ENCODE measurements at regions not wholly inside any gene's neighbourhood (a gene's known extent, or its start where the extent isn't known, plus 50 kb on each side); places are given as distances from the start of the nearest gene placed in this dataset.

- in situ Hi-C loops (cut with MboI; ENCODE audit: low sequenced_read_pairs in 4 of 4) (loop anchor here in 3 of 4 donors (5.0 to 25.0 kb wide), 4 partner anchors 342 to 1817 kb away; partner anchors contain the start of gene QKI (in 2 of the 3)), intact Hi-C loops (cut with DNase I; ENCODE audit: low total_unique reads) (no loop called here)
- Histone ChIP-seq H3K27me3 (no peaks in the 10 kb centered on the region), H3K9me3 (no peaks in the 10 kb centered on the region), H3K27ac (no peak overlapping the region), H3K4me3 (no peak overlapping the region), H3K36me3 (no peaks in the 10 kb centered on the region), H3K4me1 (peaks cover 13 to 18% of the 10 kb centered on the region in 2 donors)
- TF ChIP-seq POLR2A (IDR thresholded peaks at IDR 0.05) (no peak), CTCF (IDR thresholded peaks at IDR 0.05 in 4 of 5, conservative IDR thresholded peaks at IDR 0.05 in 1 of 5) (no peak)
- ATAC-seq (no peak), DNase-seq (no peak)
Observed at GRCh38 chr6:165229216-165229615, 80.2 kb downstream of the C6orf118 start.

GRCh38 chr6:165227644-165228329 is 81.6 kb downstream of the C6orf118 start:
- DNase-seq (no peak), ATAC-seq (peak in 1 of 2 donors; percentile 7)
- in situ Hi-C loops (cut with MboI; ENCODE audit: low sequenced_read_pairs in 4 of 4) (loop anchor here in 3 of 4 donors (5.0 to 25.0 kb wide), 4 partner anchors 340 to 1815 kb away; partner anchors contain the start of gene QKI (in 2 of the 3)), intact Hi-C loops (cut with DNase I; ENCODE audit: low total_unique reads) (no loop called here)
- Histone ChIP-seq H3K36me3 (no peaks in the 10 kb centered on the region), H3K27ac (no peak overlapping the region), H3K27me3 (no peaks in the 10 kb centered on the region), H3K9me3 (no peaks in the 10 kb centered on the region), H3K4me3 (no peak overlapping the region), H3K4me1 (peaks cover 13 to 18% of the 10 kb centered on the region in 2 donors)
- no peak for TF ChIP-seq CTCF (IDR thresholded peaks at IDR 0.05 in 4 of 5, conservative IDR thresholded peaks at IDR 0.05 in 1 of 5)
- TF ChIP-seq POLR2A (IDR thresholded peaks at IDR 0.05) = no peak

- DNase-seq (no peak), ATAC-seq (no peak)
- intact Hi-C loops (cut with DNase I; ENCODE audit: low total_unique reads) = no loop called here
- H3K4me1 ChIP-seq = peaks cover 0 to 4% of the 10 kb centered on the region in 2 donors
- TF ChIP-seq POLR2A (IDR thresholded peaks at IDR 0.05) (no peak), CTCF (IDR thresholded peaks at IDR 0.05 in 4 of 5, conservative IDR thresholded peaks at IDR 0.05 in 1 of 5) (no peak)
- in situ Hi-C loops (cut with MboI; ENCODE audit: low sequenced_read_pairs in 4 of 4) = no loop called here
- H3K4me3 ChIP-seq = no peak overlapping the region
- H3K9me3 ChIP-seq = no peaks in the 10 kb centered on the region
- no peaks in the 10 kb centered on the region for H3K27me3 ChIP-seq
- no peak overlapping the region for H3K27ac ChIP-seq
- H3K36me3 ChIP-seq = no peaks in the 10 kb centered on the region
Observed at GRCh38 chr6:165223736-165224135, 85.7 kb downstream of the C6orf118 start.

- Histone ChIP-seq H3K27me3 (no peaks in the 10 kb centered on the region), H3K4me1 (peaks cover 0 to 4% of the 10 kb centered on the region in 2 donors), H3K4me3 (no peak overlapping the region), H3K36me3 (no peaks in the 10 kb centered on the region), H3K9me3 (no peaks in the 10 kb centered on the region), H3K27ac (no peak overlapping the region)
- DNase-seq (no peak), ATAC-seq (no peak)
- intact Hi-C loops (cut with DNase I; ENCODE audit: low total_unique reads) (no loop called here), in situ Hi-C loops (cut with MboI; ENCODE audit: low sequenced_read_pairs in 4 of 4) (no loop called here)
- TF ChIP-seq CTCF (IDR thresholded peaks at IDR 0.05 in 4 of 5, conservative IDR thresholded peaks at IDR 0.05 in 1 of 5) (no peak), POLR2A (IDR thresholded peaks at IDR 0.05) (no peak)
Observed at GRCh38 chr6:165223101-165223500, 86.3 kb downstream of the C6orf118 start.

Data from gastrocnemius medialis (tissue), 4 donors.